Heart right ventricle (tissue), 16 donors: ENCODE measurements at regions not wholly inside any gene's neighbourhood (a gene's known extent, or its start where the extent isn't known, plus 50 kb on each side); places are given as distances from the start of the nearest gene placed in this dataset.
A peak's percentile ranks its signal among the peaks of the same experiment; 100 is the strongest.

Experiments
- ATAC-seq, 8 donors: fragments of 200-7000 bp; cut with Tn5 transposase; one replicate each; pipeline ENCODE4 v1.9.1; 2020; ENCODE audit warnings: mild to moderate bottlenecking in 8 of 8, moderate library complexity in 8 of 8, moderate number of reproducible peaks in 1 of 8
- DNase-seq, 2 donors: peaks; one replicate each; pipeline ENCODE4 v3.0.0-alpha.2; 2020
- H3K27ac ChIP-seq, 10 donors: fragments of 200-600 bp; sonication (generic) in 2 of 10; one replicate each; pipeline versions ENCODE4 v1.5.0 to v1.8.0; 2020 to 2022; ENCODE audit warnings: mild to moderate bottlenecking in 3 of 10
- H3K27me3 ChIP-seq, 7 donors: fragments of 200-600 bp; one replicate each; pipeline ENCODE4 v1.8.0; 2021 to 2022; ENCODE audit warnings: mild to moderate bottlenecking in 2 of 7
- H3K36me3 ChIP-seq, 9 donors: fragments of 200-600 bp; sonication (generic) in 1 of 9; one replicate each; pipeline versions ENCODE4 v1.5.0 to v1.8.0; 2020 to 2022; ENCODE audit warnings: mild to moderate bottlenecking in 2 of 9
- H3K4me1 ChIP-seq, 9 donors: fragments of 200-600 bp; sonication (generic) in 1 of 9; one replicate each; pipeline versions ENCODE4 v1.5.0 to v1.8.0; 2020 to 2022; ENCODE audit warnings: mild to moderate bottlenecking in 4 of 9
- H3K4me3 ChIP-seq, 10 donors: fragments of 200-600 bp; sonication (generic) in 2 of 10; one replicate each; pipeline versions ENCODE4 v1.5.0 to v1.8.0; 2020 to 2022; ENCODE audit warnings: mild to moderate bottlenecking in 7 of 10, moderate library complexity in 2 of 10
- H3K9me3 ChIP-seq, 11 donors: fragments of 200-600 bp in 10 of 11; sonication (generic) in 2 of 11; one replicate each; pipeline versions ENCODE4 v1.5.0 to v1.8.0; 2013 to 2022; ENCODE audit warnings: mild to moderate bottlenecking in 2 of 11, control low read depth in 1 of 11, moderate library complexity in 1 of 11
- WGBS, 2 donors: extraction: QIAGEN DNeasy Blood & Tissue Kit; methylation state at CpG; one replicate each; pipeline ENCODE4 v1.1.7; 2013; ENCODE audit warnings: inconsistent platforms in 1 of 2; 5-methylcytosine and 5-hydroxymethylcytosine counted together
- intact Hi-C, 10 donors: fragments of 100-400 bp; cut with DNase I; formaldehyde crosslinking; loops; one replicate each; pipeline versions ENCODE4 v1.11.1 to v1.14.2; 2022
- TF ChIP-seq, protein P1 (sequence below), 9 donors: fragments of 200-600 bp; sonication (generic) in 2 of 9; IDR thresholded peaks; one replicate each; pipeline versions ENCODE4 v1.5.0 to v1.8.0; 2021 to 2022; ENCODE audit warnings: antibody characterized with exemption in 9 of 9, mild to moderate bottlenecking in 5 of 9, moderate library complexity in 1 of 9
- donor health status: Arrhythmogenic right ventricular cardiomyopathy.
- donor health status: ischemic (EF 13 %, LVEDD 7.1; RV severe dilation, severe dysfunction).
- donor health status: healthy with polysubstance abuse.
- donor health status: DM: no; HTN: yes; CAD: no.
- donor health status: DM: no; HTN: no; CAD: no.
- donor health status: ischemic (EF 25% LVEDD 6.9; RV normal size, moderate dysfunction).
- donor health status: ischemic (EF 25% LVEDD 5.7; RV mildly dilated, moderate dysfunction).
- donor health status: healthy.
- donor health status: DM: yes; HTN: yes; CAD: no.
- donor health status: Ischemic cardiomyopathy.
- donor health status: ischemic (EF 35%, LVEDD 5.7; RV mildly dilated, moderate dysfunction).
- donor health status: nonischemic (EF 11% LVEDD 7.7; RV severe dilation, severe dysfunction).
- donor health status: DM: yes; HTN: yes; CAD: no.
- donor health status: PGD.
- donor health status: ischemic (EF 29% LVEDD 5.4; RV normal size, mild dysfunction).
- donor health status: nonischemic (EF 23%, LVEDD 6.1; RV moderate dilation, normal function).

DNA sequence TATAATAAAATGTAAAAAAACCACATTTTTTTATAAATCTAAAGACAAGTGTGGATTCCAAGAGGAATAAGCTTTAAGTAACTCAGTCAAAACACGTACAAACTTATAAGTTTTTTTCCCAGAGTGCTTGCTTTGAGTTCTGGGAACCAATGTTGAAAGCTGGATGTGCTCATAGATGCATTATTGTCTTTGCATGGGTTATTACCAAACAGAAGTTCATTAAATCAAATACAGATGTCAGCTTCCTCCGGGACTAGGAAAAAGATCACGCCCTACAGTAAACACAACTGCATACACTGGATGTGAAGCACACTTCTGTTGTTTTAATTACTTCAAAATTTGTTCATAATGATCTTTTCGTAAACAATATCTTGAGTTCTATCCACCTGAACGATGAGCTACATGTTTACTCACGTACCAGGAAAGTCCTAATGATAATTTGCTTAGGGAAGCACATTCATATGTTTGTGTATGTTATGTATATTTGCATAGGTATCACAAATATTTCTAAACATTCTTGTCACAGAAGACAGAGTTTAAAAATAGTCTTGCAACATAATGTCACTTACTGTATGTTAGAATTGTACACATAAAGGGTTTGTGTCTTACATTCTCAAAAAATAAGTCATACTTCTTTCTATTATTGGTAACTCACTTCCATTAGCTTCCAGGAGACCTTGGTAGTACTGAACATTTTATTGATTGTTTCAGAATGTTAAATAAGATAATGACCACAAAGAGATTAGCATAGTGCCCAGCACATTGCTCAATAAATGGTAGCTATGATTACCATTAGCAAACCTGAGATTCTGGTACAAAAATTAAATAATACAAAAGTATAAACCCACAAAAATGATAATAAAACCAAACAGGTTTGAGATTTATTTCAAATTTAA is 427.4 kb downstream of the CETN3 start:
- Histone ChIP-seq H3K36me3 (no peaks in the 10 kb centered on the region), H3K4me1 (peaks cover 0 to under 1% (median 0%) of the 10 kb centered on the region in 9 donors), H3K27me3 (no peaks in the 10 kb centered on the region), H3K4me3 (no peak overlapping the region), H3K9me3 (peaks cover 0 to 6% (median 0%) of the 10 kb centered on the region in 11 donors), H3K27ac (no peak overlapping the region)
- intact Hi-C loops: loop anchor here in 2 of 10 donors (10.0 kb wide), 2 partner anchors 47 to 1097 kb away; partner anchors contain the start of gene MEF2C (in 1 of the 2)
- TF ChIP-seq, protein P1, sequence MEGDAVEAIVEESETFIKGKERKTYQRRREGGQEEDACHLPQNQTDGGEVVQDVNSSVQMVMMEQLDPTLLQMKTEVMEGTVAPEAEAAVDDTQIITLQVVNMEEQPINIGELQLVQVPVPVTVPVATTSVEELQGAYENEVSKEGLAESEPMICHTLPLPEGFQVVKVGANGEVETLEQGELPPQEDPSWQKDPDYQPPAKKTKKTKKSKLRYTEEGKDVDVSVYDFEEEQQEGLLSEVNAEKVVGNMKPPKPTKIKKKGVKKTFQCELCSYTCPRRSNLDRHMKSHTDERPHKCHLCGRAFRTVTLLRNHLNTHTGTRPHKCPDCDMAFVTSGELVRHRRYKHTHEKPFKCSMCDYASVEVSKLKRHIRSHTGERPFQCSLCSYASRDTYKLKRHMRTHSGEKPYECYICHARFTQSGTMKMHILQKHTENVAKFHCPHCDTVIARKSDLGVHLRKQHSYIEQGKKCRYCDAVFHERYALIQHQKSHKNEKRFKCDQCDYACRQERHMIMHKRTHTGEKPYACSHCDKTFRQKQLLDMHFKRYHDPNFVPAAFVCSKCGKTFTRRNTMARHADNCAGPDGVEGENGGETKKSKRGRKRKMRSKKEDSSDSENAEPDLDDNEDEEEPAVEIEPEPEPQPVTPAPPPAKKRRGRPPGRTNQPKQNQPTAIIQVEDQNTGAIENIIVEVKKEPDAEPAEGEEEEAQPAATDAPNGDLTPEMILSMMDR (IDR thresholded peaks at IDR 0.05): no peak
- DNase-seq (no peak), ATAC-seq (no peak)
- WGBS, 2 donors: 75 to 82% methylated on average over 6 of the region's 6 CpGs

DNA sequence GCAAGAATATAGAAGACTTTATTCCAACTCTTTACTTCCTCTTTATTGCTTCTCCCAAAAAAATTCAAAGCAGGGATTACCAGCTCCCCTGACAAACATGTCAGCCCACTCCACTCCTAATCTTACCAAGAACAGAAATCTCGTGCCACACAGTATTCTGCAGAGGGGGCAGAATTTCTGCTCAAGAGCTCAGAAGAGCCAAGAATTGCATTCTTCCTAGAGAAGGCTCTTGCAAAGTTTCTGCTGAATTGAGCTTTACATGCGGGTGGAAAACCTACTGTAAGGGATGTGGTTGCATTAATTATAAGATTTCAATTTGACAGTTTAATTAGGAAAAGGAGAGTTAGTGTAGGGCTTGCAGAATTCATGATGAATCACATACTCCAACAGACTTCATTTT is 428.5 kb downstream of the CETN3 start:
- intact Hi-C loops: loop anchor here in 2 of 10 donors (10.0 kb wide), 2 partner anchors 46 to 1096 kb away; partner anchors contain the start of gene MEF2C (in 1 of the 2)
- no peaks in the 10 kb centered on the region for H3K36me3 ChIP-seq
- no peak overlapping the region for H3K4me3 ChIP-seq
- DNase-seq: no peak
- H3K9me3 ChIP-seq: peaks cover 0 to 1% (median 0%) of the 10 kb centered on the region in 11 donors
- no peaks in the 10 kb centered on the region for H3K27me3 ChIP-seq
- H3K4me1 ChIP-seq: no peaks in the 10 kb centered on the region
- 68 to 77% methylated on average over 2 of the region's 2 CpGs for WGBS, 2 donors
- TF ChIP-seq, protein P1 (IDR thresholded peaks at IDR 0.05): no peak
- peak overlapping the region in 1 of 10 donors; percentile 7 for H3K27ac ChIP-seq
- no peak for ATAC-seq

DNA sequence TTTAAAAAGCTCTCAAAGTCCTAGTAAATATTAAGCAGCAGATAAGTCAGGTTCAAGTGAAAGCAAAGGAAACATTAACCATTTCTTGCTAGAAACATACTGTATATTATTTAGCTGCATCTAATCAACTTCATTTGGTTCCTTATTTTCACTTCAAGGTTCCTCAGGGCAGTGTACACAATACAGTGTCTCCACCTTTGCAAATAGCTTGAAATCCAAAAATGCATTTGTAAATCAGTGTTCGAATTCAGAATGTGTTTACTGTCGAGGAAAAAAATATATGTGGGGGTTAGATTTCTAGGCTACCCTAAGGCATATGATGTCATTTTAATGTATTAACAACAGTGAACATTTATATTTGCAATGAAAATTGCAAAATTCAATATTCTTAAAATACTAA is 436.0 kb downstream of the CETN3 start:
- no peak overlapping the region for H3K4me3 ChIP-seq
- TF ChIP-seq, protein P1 (IDR thresholded peaks at IDR 0.05): no peak
- no peak overlapping the region for H3K27ac ChIP-seq
- 93 to 94% methylated on average over 2 of the region's 2 CpGs for WGBS, 2 donors
- peaks cover 0 to 11% (median 0%) of the 10 kb centered on the region in 9 donors for H3K4me1 ChIP-seq
- ATAC-seq: no peak
- intact Hi-C loops: no loop called here
- no peak for DNase-seq
- H3K9me3 ChIP-seq: no peaks in the 10 kb centered on the region
- no peaks in the 10 kb centered on the region for H3K27me3 ChIP-seq
- H3K36me3 ChIP-seq: no peaks in the 10 kb centered on the region

DNA sequence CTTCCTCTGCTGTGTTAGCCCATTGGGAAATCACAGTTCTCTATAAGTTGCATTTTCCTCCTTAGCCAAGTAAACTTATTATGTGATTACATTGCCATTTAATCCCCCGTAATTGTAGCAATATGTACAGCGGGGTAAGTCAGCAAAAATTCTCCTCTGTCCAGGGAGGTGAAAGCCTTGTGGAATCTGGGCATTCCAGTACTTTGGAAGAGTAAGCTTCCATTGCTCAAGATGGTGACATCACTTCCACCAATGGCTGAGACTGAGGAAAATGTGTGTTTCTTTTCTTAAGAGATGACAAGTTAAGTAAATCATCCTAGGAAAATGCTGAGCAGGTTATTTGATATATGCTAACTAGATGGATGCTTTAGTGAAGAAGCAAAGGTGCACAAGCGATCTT is 436.7 kb downstream of the CETN3 start:
- TF ChIP-seq, protein P1 (IDR thresholded peaks at IDR 0.05): no peak
- Histone ChIP-seq H3K27ac (no peak overlapping the region), H3K36me3 (no peaks in the 10 kb centered on the region), H3K27me3 (no peaks in the 10 kb centered on the region), H3K4me3 (no peak overlapping the region), H3K4me1 (peaks cover 0 to 16% (median 6%) of the 10 kb centered on the region in 9 donors), H3K9me3 (no peaks in the 10 kb centered on the region)
- DNase-seq (no peak), ATAC-seq (no peak)
- intact Hi-C loops: no loop called here
- WGBS, 2 donors: 92 to 94% methylated on average over 3 of the region's 3 CpGs
